Panc1 (cell line): ENCODE measurements at regions not wholly inside any gene's neighbourhood (a gene's known extent, or its start where the extent isn't known, plus 50 kb on each side); places are given as distances from the start of the nearest gene placed in this dataset.

Experiments
- ATAC-seq: fragments of 200-7000 bp; cut with Tn5 transposase; 2 replicates; pipeline ENCODE4 v1.9.1; 2020; ENCODE audit warnings: mild to moderate bottlenecking, moderate library complexity
- BruUV-seq: library from RNA; stranded (reverse); fragments of 400-500 nt; replicated peaks from 2 replicates; lab custom pipeline; 2021; lab: Mats Ljungman, UMichigan
- CTCF ChIA-PET: fragments of 300-600 bp; sonication (Branson Sonifier 250); formaldehyde crosslinking; loops from one replicate; lab custom pipeline; 2022; ENCODE audit warnings: antibody characterized with exemption; lab: Charles Lee
- POLR2A ChIA-PET: fragments of 300-600 bp; sonication (Branson Sonifier 250); formaldehyde crosslinking; loops from one replicate; lab custom pipeline; 2022; ENCODE audit warnings: antibody characterized with exemption; lab: Charles Lee
- DNase-seq: peaks from one replicate; pipeline ENCODE4 v3.0.0-alpha.2; 2010; ENCODE audit warnings: low read depth, low spot score
- H3K27ac ChIP-seq: 2 replicates; pipeline ENCODE4 v1.5.1; 2011; ENCODE audit warnings: mild to moderate bottlenecking, low read length, inconsistent platforms
- H3K27me3 ChIP-seq: fragments of 200-500 bp; sonication (Bioruptor generic); 2 replicates; pipeline ENCODE4 v1.6.0; 2014; ENCODE audit warnings: low read length, inconsistent platforms; ENCODE audit not compliant: control insufficient read depth, insufficient read depth
- H3K36me3 ChIP-seq: fragments of 200-500 bp; sonication (Bioruptor generic); 2 replicates; pipeline ENCODE4 v1.5.1; 2014; ENCODE audit warnings: inconsistent platforms, mild to moderate bottlenecking, low read length, moderate library complexity; ENCODE audit not compliant: control insufficient read depth, insufficient read depth
- H3K4me1 ChIP-seq: 2 replicates; pipeline ENCODE4 v1.5.1; 2011; ENCODE audit warnings: inconsistent platforms, mild to moderate bottlenecking, low read length, moderate library complexity; ENCODE audit not compliant: control insufficient read depth, insufficient read depth
- H3K4me3 ChIP-seq, 2 experiments: 2 replicates each; pipeline ENCODE4 v1.5.1; 2011 to 2012; ENCODE audit warnings: low read depth in 2 of 2, low read length in 2 of 2, mild to moderate bottlenecking in 2 of 2, inconsistent platforms in 1 of 2, moderate library complexity in 1 of 2
- H3K9me3 ChIP-seq: fragments of 200-500 bp; sonication (Bioruptor generic); 2 replicates; pipeline ENCODE4 v1.5.1; 2014; ENCODE audit warnings: low read depth, mild to moderate bottlenecking, inconsistent platforms, low read length, moderate library complexity; ENCODE audit not compliant: control insufficient read depth, insufficient read depth
- POLR2AphosphoS5 ChIP-seq: IDR thresholded peaks from 2 replicates; pipeline ENCODE4 v1.6.1; 2012; ENCODE audit warnings: mild to moderate bottlenecking, low read depth, low read length, moderate library complexity
- SIN3A ChIP-seq: IDR thresholded peaks from 2 replicates; pipeline ENCODE4 v1.6.1; 2012; ENCODE audit warnings: low read depth, mild to moderate bottlenecking, low read length, moderate library complexity, borderline replicate concordance; ENCODE audit not compliant: insufficient read depth
- TCF7L2 ChIP-seq: IDR thresholded peaks from 2 replicates; pipeline ENCODE4 v1.6.1; 2011; ENCODE audit warnings: mild to moderate bottlenecking, low read depth, low read length, inconsistent platforms
- in situ Hi-C: cut with HindIII; loops from 2 replicates; pipeline ENCODE4 v1.10.0; 2016; ENCODE audit warnings: low sequenced_read_pairs, low pct_unique_long_range_greater_than_20kb
- intact Hi-C: fragments of 100-400 bp; cut with micrococcal nuclease; formaldehyde crosslinking; loops from one replicate; pipeline ENCODE4 v1.10.0; 2022; ENCODE audit not compliant: unreplicated experiment
- TF ChIP-seq, protein P1 (sequence below): fragments of 450-650 bp; IDR thresholded peaks from 2 replicates; pipeline ENCODE4 v1.5.1; 2017; ENCODE audit warnings: mild to moderate bottlenecking
- TF ChIP-seq, protein P2 (sequence below), 2 experiments: IDR thresholded peaks; 2 replicates each; pipeline ENCODE4 v1.6.1; 2011 to 2012; ENCODE audit warnings: low read depth in 2 of 2, control low read depth in 1 of 2, low read length in 1 of 2, mild to moderate bottlenecking in 1 of 2, moderate library complexity in 1 of 2; ENCODE audit not compliant: insufficient read depth in 1 of 2

DNA sequence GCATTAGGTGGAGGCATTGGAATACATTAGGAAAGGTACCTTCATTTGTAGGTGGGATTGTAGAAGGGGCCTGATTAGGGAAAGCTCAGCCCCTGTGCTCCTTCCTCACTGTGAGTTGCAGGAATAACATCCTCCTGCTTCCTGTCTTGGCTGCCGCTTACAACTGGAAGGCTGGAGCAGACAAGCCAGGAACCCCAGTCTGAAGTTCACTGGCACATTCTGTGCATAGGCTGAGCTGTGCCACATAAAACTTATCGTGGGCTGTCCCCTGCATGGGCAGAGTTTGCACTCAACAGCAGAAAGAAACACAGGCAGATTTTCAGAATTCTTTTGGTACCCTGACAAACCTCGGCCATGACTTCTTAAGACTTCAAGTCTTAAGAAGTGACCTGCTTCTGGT lies 200.1 kb downstream of the SALL1 start:
- ATAC-seq (no peak), DNase-seq (no peak)
- Histone ChIP-seq H3K27me3 (no peaks in the 10 kb centered on the region), H3K36me3 (no peaks in the 10 kb centered on the region), H3K4me1 (no peaks in the 10 kb centered on the region), H3K9me3 (no peaks in the 10 kb centered on the region), H3K4me3 (no peak overlapping the region), H3K27ac (no peak overlapping the region)
- POLR2A ChIA-PET = no interaction called here
- TF ChIP-seq, protein P1, sequence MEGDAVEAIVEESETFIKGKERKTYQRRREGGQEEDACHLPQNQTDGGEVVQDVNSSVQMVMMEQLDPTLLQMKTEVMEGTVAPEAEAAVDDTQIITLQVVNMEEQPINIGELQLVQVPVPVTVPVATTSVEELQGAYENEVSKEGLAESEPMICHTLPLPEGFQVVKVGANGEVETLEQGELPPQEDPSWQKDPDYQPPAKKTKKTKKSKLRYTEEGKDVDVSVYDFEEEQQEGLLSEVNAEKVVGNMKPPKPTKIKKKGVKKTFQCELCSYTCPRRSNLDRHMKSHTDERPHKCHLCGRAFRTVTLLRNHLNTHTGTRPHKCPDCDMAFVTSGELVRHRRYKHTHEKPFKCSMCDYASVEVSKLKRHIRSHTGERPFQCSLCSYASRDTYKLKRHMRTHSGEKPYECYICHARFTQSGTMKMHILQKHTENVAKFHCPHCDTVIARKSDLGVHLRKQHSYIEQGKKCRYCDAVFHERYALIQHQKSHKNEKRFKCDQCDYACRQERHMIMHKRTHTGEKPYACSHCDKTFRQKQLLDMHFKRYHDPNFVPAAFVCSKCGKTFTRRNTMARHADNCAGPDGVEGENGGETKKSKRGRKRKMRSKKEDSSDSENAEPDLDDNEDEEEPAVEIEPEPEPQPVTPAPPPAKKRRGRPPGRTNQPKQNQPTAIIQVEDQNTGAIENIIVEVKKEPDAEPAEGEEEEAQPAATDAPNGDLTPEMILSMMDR = no peak
- TF ChIP-seq POLR2AphosphoS5 = no peak
- TF ChIP-seq, protein P2, sequence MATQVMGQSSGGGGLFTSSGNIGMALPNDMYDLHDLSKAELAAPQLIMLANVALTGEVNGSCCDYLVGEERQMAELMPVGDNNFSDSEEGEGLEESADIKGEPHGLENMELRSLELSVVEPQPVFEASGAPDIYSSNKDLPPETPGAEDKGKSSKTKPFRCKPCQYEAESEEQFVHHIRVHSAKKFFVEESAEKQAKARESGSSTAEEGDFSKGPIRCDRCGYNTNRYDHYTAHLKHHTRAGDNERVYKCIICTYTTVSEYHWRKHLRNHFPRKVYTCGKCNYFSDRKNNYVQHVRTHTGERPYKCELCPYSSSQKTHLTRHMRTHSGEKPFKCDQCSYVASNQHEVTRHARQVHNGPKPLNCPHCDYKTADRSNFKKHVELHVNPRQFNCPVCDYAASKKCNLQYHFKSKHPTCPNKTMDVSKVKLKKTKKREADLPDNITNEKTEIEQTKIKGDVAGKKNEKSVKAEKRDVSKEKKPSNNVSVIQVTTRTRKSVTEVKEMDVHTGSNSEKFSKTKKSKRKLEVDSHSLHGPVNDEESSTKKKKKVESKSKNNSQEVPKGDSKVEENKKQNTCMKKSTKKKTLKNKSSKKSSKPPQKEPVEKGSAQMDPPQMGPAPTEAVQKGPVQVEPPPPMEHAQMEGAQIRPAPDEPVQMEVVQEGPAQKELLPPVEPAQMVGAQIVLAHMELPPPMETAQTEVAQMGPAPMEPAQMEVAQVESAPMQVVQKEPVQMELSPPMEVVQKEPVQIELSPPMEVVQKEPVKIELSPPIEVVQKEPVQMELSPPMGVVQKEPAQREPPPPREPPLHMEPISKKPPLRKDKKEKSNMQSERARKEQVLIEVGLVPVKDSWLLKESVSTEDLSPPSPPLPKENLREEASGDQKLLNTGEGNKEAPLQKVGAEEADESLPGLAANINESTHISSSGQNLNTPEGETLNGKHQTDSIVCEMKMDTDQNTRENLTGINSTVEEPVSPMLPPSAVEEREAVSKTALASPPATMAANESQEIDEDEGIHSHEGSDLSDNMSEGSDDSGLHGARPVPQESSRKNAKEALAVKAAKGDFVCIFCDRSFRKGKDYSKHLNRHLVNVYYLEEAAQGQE (IDR thresholded peaks at IDR 0.05; ENCODE audit: insufficient read depth in 1 of 2, low read depth in 2 of 2, low read length in 1 of 2) = no peak
- no peak for TF ChIP-seq SIN3A
- TF ChIP-seq TCF7L2 = no peak
- CTCF ChIA-PET = no interaction called here
- no TSS peak for BruUV-seq
- intact Hi-C loops = no loop called here
- in situ Hi-C loops = no loop called here

GRCh38 chr16:50948268-50948930 lies 202.7 kb downstream of the SALL1 start:
- ATAC-seq (no peak), DNase-seq (no peak)
- BruUV-seq = no TSS peak
- no peak overlapping the region for H3K27ac ChIP-seq
- no peaks in the 10 kb centered on the region for H3K27me3 ChIP-seq
- POLR2A ChIA-PET = no interaction called here
- TF ChIP-seq POLR2AphosphoS5 (no peak), TCF7L2 (no peak), SIN3A (no peak)
- TF ChIP-seq, protein P1 = no peak
- TF ChIP-seq, protein P2 (IDR thresholded peaks at IDR 0.05; ENCODE audit: insufficient read depth in 1 of 2, low read depth in 2 of 2, low read length in 1 of 2) = no peak
- H3K9me3 ChIP-seq = no peaks in the 10 kb centered on the region
- no peak overlapping the region for H3K4me3 ChIP-seq
- intact Hi-C loops (no loop called here), in situ Hi-C loops (no loop called here)
- CTCF ChIA-PET = no interaction called here
- no peaks in the 10 kb centered on the region for H3K4me1 ChIP-seq
- no peaks in the 10 kb centered on the region for H3K36me3 ChIP-seq
